SJCRH30 (cell line): ENCODE measurements at regions not wholly inside any gene's neighbourhood (a gene's known extent, or its start where the extent isn't known, plus 50 kb on each side); places are given as distances from the start of the nearest gene placed in this dataset.

Source experiments
- DNase-seq, 2 experiments: peaks; one replicate each; pipeline ENCODE4 v3.0.0-alpha.2; 2015 to 2020
- H3K27ac ChIP-seq: fragments of 250-450 bp; sonication (Bioruptor Pico); 2 replicates; pipeline ENCODE4 v1.5.1; 2020; ENCODE audit warnings: mild to moderate bottlenecking, moderate library complexity
- H3K27me3 ChIP-seq: fragments of 250-450 bp; sonication (Bioruptor Pico); 2 replicates; pipeline ENCODE4 v1.5.1; 2020; ENCODE audit warnings: mild to moderate bottlenecking, moderate library complexity
- H3K36me3 ChIP-seq: fragments of 250-450 bp; sonication (Bioruptor Pico); 2 replicates; pipeline ENCODE4 v1.5.1; 2020; ENCODE audit warnings: mild to moderate bottlenecking, moderate library complexity
- H3K4me1 ChIP-seq: fragments of 250-450 bp; sonication (Bioruptor Pico); 2 replicates; pipeline ENCODE4 v1.5.1; 2020; ENCODE audit warnings: mild to moderate bottlenecking, moderate library complexity
- H3K4me3 ChIP-seq: fragments of 250-450 bp; sonication (Bioruptor Pico); 2 replicates; pipeline ENCODE4 v1.5.1; 2020; ENCODE audit warnings: mild to moderate bottlenecking, moderate library complexity
- H3K9me3 ChIP-seq: fragments of 250-450 bp; sonication (Bioruptor Pico); replicated peaks from 2 replicates; pipeline ENCODE4 v1.5.1; 2020; ENCODE audit warnings: mild to moderate bottlenecking, moderate library complexity

GRCh38 chr2:6052649-6053048, 360.5 kb downstream of the SOX11 start:
- Histone ChIP-seq H3K27me3 (no peaks in the 10 kb centered on the region), H3K4me3 (no peak overlapping the region), H3K27ac (no peak overlapping the region), H3K4me1 (no peaks in the 10 kb centered on the region), H3K9me3 (no peaks in the 10 kb centered on the region), H3K36me3 (no peaks in the 10 kb centered on the region)
- DNase-seq: no peak

GRCh38 chr2:6053743-6054142, 361.6 kb downstream of the SOX11 start:
- DNase-seq: no peak

GRCh38 chr2:6054161-6054671, 362.0 kb downstream of the SOX11 start:
- H3K4me1 ChIP-seq: no peaks in the 10 kb centered on the region
- H3K4me3 ChIP-seq: no peak overlapping the region
- H3K27me3 ChIP-seq: no peaks in the 10 kb centered on the region
- no peaks in the 10 kb centered on the region for H3K36me3 ChIP-seq
- DNase-seq: no peak
- H3K9me3 ChIP-seq: no peaks in the 10 kb centered on the region
- no peak overlapping the region for H3K27ac ChIP-seq

More at GRCh38 chr2:6053743-6054142, 361.6 kb downstream of the SOX11 start:
- no peaks in the 10 kb centered on the region for H3K36me3 ChIP-seq
- no peaks in the 10 kb centered on the region for H3K4me1 ChIP-seq
- no peak overlapping the region for H3K27ac ChIP-seq
- no peak overlapping the region for H3K4me3 ChIP-seq
- no peaks in the 10 kb centered on the region for H3K9me3 ChIP-seq
- H3K27me3 ChIP-seq: no peaks in the 10 kb centered on the region

DNA sequence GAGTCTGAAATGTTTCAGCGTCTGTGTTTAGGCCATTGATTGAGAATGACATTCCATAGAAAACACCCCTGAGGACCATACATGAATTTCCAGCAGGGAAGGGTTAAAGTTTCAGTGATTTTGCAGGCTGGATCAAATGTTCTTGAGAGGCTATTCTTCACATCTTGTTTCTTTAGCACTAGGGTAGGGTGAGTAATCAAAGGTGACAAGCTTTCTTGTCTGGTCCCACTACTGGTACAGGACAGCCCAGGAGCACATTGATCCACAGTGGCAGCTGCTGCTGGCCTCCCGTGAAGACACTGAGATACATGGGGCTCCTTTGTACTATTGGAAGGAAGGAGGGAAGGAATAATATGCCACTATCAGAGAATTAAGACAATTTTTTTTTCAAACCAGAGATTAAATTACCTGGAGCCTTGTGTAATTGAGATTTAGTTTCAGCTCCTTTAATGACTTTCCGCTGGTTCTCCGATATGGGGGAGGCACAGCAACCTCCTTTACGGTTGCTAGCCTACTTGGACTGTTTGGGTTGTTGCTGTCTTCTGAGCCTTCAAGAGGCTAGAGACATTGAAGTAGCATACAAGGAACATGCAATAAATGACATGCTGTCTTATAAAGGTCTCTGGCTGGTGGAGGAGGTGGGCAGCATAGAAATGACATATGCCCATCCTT, 368.9 kb downstream of the SOX11 start:
- no peaks in the 10 kb centered on the region for H3K27me3 ChIP-seq
- DNase-seq: no peak
- H3K36me3 ChIP-seq: no peaks in the 10 kb centered on the region
- no peak overlapping the region for H3K27ac ChIP-seq
- no peak overlapping the region for H3K4me3 ChIP-seq
- no peaks in the 10 kb centered on the region for H3K9me3 ChIP-seq
- no peaks in the 10 kb centered on the region for H3K4me1 ChIP-seq

DNA sequence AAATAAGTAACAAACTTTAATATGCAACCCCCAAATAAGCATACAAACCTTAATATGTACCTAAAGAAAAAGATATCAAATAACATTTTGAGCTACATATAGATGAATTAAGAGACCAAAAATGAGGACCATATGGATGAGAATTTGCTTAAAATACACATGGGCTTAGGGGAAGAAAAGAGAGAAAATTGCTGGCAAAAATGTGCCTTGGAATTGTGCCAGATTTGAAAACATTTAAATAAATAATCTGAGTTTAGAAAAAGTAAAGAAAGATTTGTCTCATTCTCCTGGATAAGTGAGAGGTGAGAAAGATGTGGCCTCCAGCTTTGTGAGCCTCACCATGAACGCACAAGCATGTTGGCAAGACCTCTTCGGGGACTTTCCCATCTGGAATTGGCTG, 372.6 kb downstream of the SOX11 start:
- Histone ChIP-seq H3K4me1 (no peaks in the 10 kb centered on the region), H3K27me3 (peaks cover 3% of the 10 kb centered on the region; the same call in 1 of the 2 replicates), H3K27ac (no peak overlapping the region), H3K4me3 (no peak overlapping the region), H3K36me3 (no peaks in the 10 kb centered on the region), H3K9me3 (no peaks in the 10 kb centered on the region)
- no peak for DNase-seq

DNA sequence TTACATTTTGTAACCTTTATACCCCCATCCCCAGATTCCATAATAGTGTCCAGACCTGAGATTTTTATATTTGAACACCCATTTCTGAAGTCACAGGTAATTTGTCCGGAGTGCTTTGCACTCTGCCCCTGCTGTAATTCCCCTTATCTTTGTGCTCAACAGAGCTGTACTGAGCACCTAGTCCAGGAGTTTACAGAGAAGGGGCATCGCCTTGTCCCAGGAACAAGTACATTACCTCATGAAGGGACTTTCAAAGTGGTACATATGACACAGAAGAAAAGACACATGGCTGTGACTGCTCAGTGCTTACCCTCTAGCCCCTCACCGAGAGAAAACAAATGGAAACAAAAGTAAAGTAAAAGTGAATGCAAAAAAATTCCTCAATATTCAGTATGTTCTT, 373.5 kb downstream of the SOX11 start:
- Histone ChIP-seq H3K9me3 (no peaks in the 10 kb centered on the region), H3K4me3 (no peak overlapping the region), H3K27me3 (peaks cover 3% of the 10 kb centered on the region; the same call in 1 of the 2 replicates), H3K4me1 (no peaks in the 10 kb centered on the region), H3K27ac (no peak overlapping the region), H3K36me3 (no peaks in the 10 kb centered on the region)
- no peak for DNase-seq

DNA sequence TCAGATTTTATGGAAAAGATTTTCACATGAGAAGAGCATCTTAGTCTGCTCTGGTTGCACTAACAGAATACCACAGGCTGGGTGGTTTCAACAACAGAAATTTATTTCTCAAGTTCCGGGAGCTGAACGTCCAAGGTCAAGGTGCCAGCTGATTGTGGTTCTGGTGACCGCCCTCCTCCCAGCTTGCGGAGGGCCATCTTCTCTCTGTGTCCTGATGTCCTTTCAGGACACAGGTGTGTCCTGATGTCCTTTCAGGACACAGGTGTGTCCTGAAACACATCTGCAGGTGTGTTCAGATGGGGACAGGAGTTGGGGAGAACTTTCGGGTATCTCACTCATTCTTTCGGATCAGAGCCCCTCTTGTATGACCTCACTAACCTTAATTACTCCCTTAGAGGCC, 374.9 kb downstream of the SOX11 start:
- Histone ChIP-seq H3K4me3 (no peak overlapping the region), H3K27ac (no peak overlapping the region), H3K27me3 (peaks cover 3% of the 10 kb centered on the region; the same call in 1 of the 2 replicates), H3K36me3 (no peaks in the 10 kb centered on the region), H3K4me1 (no peaks in the 10 kb centered on the region), H3K9me3 (no peaks in the 10 kb centered on the region)
- no peak for DNase-seq

DNA sequence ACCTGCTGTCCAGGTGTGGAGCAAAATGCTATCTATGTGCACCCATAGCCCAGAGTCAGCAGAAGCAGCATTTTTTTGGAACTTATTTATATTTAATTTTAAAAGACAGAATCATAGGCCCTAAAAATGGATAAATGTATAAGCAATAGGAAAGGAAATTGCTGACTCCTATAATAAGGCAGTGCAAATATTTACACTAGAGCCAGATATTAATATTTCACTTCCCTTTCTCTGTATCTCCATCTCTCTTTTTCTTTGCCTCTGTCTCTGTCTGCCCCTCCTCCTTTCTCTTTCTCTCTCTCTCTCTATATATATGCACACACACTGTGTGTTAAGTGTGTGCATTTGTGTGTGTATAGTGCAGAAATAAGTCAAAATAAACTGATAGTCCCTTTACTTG, 375.6 kb downstream of the SOX11 start:
- Histone ChIP-seq H3K36me3 (no peaks in the 10 kb centered on the region), H3K27me3 (peaks cover 7% of the 10 kb centered on the region; the same call in 1 of the 2 replicates), H3K9me3 (no peaks in the 10 kb centered on the region), H3K4me1 (no peaks in the 10 kb centered on the region), H3K27ac (no peak overlapping the region), H3K4me3 (no peak overlapping the region)
- DNase-seq: no peak

GRCh38 chr2:6068429-6068828, 376.2 kb downstream of the SOX11 start:
- H3K9me3 ChIP-seq: no peaks in the 10 kb centered on the region
- DNase-seq: no peak
- H3K36me3 ChIP-seq: no peaks in the 10 kb centered on the region
- no peak overlapping the region for H3K4me3 ChIP-seq
- no peak overlapping the region for H3K27ac ChIP-seq
- H3K4me1 ChIP-seq: peaks cover 4% of the 10 kb centered on the region; the same call in 1 of the 2 replicates
- peaks cover 7% of the 10 kb centered on the region; the same call in 1 of the 2 replicates for H3K27me3 ChIP-seq

DNA sequence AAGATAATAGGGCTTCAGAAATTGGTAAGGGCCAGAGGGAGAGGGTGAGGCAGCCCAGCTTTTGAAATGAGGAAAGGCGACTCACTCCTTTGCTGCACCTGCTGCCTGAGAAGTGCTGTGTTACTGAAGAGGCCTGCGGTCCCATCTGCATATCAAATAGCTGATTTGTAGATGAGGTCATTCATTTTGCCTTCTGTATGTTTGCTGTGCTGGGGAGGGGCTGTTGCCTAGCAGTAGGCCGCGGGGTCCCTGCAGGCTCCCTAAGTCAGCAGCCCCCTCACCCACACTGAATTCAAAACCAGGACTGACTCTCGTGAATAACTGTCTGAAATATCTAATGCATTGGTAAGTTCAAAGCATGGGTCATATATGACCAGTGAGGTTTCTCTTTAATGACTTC, 377.2 kb downstream of the SOX11 start:
- peak in 1 of 2 experiments; percentile 30 for DNase-seq
- Histone ChIP-seq H3K27ac (no peak overlapping the region), H3K4me1 (peaks cover 6% of the 10 kb centered on the region), H3K4me3 (no peak overlapping the region), H3K36me3 (no peaks in the 10 kb centered on the region), H3K27me3 (peaks cover 7% of the 10 kb centered on the region; the same call in 1 of the 2 replicates), H3K9me3 (no peaks in the 10 kb centered on the region)

GRCh38 chr2:6071519-6071918, 379.3 kb downstream of the SOX11 start:
- no peak for DNase-seq
- Histone ChIP-seq H3K27ac (no peak overlapping the region), H3K4me1 (peaks cover 6% of the 10 kb centered on the region), H3K36me3 (no peaks in the 10 kb centered on the region), H3K9me3 (no peaks in the 10 kb centered on the region), H3K27me3 (peaks cover 7% of the 10 kb centered on the region; the same call in 1 of the 2 replicates), H3K4me3 (no peak overlapping the region)

DNA sequence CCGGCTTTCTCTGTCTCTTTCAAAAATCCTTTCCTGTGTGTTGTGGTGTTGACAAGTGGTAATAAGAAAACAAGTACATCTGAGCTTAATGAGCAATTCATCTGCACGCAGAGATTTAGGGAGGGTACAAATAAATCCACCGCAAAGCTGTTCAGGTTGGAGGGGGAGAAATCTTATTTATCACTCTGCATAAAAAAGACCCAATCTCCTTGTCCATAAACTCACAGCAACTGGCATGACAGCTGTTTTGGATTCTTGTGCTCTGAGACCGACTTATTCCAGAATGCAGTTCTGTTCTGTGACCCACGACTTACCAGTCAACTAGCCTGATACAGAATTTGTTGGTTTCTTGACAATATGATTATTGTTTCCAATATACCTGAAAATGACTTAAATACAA, 380.1 kb downstream of the SOX11 start:
- Histone ChIP-seq H3K36me3 (no peaks in the 10 kb centered on the region), H3K4me3 (no peak overlapping the region), H3K4me1 (peaks cover 6% of the 10 kb centered on the region), H3K27me3 (peaks cover 7% of the 10 kb centered on the region; the same call in 1 of the 2 replicates), H3K9me3 (no peaks in the 10 kb centered on the region), H3K27ac (no peak overlapping the region)
- no peak for DNase-seq

DNA sequence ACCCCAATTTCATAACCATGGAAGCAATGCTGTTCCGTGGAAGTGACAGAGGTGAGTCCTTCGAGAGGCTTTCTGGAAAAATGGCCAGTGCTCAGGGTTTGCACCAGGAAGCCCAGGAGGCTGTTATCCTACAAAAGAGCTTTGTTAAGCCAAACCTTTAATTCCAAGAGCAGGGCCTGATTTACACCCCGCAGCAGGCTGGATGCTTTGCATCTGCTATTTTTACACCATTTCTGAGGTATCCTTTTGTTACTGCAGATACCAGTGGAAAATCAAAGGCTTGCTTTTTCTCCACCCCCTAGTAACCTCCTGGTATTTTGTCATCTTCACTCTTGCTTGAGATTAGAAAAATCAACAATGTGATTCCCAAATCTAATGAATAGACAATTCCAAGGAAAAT, 380.6 kb downstream of the SOX11 start:
- no peak for DNase-seq
- Histone ChIP-seq H3K9me3 (no peaks in the 10 kb centered on the region), H3K4me1 (peaks cover 6% of the 10 kb centered on the region), H3K27me3 (peaks cover 7% of the 10 kb centered on the region; the same call in 1 of the 2 replicates), H3K27ac (no peak overlapping the region), H3K36me3 (no peaks in the 10 kb centered on the region), H3K4me3 (no peak overlapping the region)

GRCh38 chr2:6073191-6074088, 381.3 kb downstream of the SOX11 start:
- peak in 1 of 2 experiments; percentile 41 for DNase-seq
- Histone ChIP-seq H3K4me3 (0 out of 2 replicates have a peak overlapping the region, but pooled peaks have one; percentile 8), H3K36me3 (no peaks in the 10 kb centered on the region), H3K9me3 (no peaks in the 10 kb centered on the region), H3K4me1 (peaks cover 6% of the 10 kb centered on the region), H3K27ac (no peak overlapping the region), H3K27me3 (peaks cover 6% of the 10 kb centered on the region; the same call in 1 of the 2 replicates)

DNA sequence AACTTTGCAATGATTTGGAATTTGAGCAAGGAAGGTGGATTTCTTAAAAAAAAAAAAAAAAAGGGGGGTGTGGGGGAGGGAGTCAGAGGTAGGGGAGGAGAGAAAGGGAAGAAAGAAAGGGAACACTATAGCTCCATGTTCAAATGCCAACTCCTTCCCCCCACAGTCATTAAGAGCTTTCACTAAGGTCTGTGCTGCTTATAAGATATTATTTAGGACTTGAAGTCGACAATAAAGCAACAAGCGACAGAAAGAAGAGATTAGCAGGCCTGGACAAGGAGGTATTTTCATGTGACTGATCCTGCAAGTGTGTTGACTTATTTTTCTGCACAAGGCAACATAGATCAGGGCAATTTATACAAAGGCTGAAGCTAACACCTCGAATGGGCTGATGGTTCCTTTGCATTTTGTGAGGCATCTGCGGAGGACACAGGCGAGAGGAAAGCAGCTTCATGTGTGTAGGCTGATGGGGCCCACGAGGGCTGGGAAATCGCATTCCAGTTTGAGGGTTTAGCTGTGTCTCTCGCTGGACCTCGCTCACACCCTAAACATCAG, 382.0 kb downstream of the SOX11 start:
- Histone ChIP-seq H3K27ac (no peak overlapping the region), H3K36me3 (no peaks in the 10 kb centered on the region), H3K4me1 (peaks cover 6% of the 10 kb centered on the region), H3K9me3 (no peaks in the 10 kb centered on the region), H3K4me3 (no peak overlapping the region), H3K27me3 (peaks cover 4% of the 10 kb centered on the region; the same call in 1 of the 2 replicates)
- no peak for DNase-seq
